ENCODE measurements at regions not wholly inside any gene's neighbourhood (a gene's known extent, or its start where the extent isn't known, plus 50 kb on each side); places are given as distances from the start of the nearest gene placed in this dataset.

DNA sequence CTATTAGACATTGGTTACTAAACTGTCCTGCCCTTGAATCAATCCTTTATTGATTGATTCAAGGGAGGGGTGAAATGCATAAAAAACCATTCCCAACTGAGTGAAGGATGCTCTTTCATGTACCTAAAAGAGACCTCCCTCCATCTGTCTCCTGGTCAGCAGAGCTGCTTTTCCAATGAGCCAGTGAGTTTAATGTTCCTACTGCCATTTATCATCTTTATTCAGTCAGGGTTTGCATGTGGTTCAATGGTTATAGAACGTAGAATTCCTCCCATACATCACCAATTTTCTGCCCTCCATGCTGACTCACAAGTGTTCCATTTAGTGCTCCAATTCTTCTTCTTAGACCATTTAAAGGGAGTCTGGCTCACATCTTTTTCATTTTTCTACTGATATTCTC, 199.1 kb upstream of the PCSK5 start:
- no peak for DNase-seq

DNA sequence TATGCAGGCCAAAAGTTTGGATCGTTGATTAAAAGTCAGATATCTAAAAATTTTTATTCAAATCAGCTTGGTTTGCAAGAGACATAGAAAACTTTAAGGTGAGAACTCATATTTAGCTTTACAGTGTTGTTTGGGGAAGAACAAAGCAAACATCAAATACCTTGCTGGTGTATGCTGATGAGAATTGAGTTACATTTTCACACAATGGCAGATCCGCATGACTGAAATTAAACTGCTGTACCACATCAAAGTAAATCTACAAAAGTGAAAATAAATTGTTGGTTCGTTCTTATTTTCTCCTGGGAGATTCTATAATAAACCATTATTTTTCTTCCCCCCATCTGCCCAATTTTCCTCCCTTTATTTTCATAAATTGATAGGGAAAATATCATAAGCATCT, 198.2 kb upstream of the PCSK5 start:
- DNase-seq: no peak

DNA sequence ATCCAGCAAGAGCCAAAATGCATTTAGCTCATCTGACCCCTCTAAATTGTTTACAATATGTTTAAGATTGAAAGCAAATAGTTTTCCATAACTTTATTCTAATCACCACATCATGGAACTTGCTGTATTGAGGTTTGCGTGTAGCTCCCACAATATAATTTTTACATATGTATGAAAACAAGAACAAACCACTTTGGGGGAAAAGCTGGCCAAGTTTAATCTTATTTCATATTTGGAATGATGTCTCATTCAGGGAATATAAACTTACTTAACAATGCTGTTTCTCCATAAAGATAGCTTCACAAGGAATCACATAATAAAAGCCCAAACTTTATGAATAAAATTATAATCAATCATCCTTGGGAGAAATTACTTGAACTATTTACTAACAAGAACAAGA, 194.6 kb upstream of the PCSK5 start:
- no peak for DNase-seq

DNA sequence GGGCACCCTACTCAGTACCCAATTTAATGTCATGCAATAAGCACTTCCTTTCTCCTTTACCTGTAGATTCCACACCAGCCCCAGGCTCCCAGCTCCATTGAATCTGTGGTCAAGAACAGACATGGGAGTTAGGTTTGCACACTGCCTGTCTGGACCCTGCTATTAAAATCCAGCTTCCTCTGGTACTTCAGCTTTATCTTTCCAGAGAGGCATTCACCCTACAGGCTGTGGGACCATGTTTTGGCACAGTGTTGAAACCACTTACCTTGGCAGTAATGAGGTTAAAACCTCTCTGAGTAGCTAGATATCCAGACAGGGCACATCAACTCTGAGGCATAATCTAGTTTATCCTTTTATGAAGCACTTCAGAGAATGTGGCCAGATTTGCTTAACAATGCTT, 191.5 kb upstream of the PCSK5 start:
- no peak for DNase-seq

DNA sequence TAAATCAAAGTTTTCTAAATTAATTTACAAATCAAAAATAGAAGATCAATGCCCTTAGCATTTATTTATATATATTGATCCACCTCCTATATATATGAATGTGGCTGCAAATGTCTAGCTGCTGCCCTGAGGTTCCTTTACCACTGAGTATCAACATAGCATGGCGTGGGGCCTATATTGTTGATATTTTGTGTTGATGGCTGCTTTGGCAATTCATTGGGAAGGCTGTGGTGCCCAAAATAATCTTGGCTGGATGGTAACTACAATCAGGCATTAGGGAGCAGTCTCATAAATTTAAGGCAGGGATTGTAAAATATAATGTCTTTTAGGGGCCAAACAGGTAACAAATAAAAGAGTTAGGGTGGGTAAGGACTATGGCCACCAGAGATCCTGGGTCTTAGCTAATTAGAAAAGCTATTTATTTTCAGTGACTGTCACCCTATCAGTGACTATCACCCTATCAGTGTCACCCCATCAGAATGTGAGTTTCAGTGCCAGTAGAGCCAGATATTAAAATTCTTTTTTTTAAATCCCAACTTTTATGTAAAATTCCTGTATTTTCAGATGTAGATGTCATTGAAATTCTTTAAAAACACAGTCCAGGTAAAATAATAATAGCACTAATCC, 190.7 kb upstream of the PCSK5 start:
- no peak for DNase-seq

DNA sequence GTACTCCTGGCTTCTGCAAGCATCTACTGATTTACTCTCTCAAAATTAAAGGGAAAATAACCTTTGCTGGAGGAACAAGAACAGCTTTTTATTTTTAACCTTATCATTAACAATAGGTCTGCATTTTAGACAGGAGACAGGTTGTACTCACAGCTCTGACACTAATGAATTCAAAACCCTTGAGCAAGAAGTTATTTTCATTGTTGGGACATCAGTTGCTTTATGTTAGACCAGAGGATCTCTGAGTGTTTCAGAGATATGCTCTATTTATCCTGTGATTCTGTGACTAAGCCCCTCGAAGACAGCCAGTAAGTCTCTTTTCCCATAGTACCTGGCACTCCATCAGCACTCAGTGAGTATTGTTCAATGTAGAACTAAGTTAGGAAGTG, 190.2 kb upstream of the PCSK5 start:
- no peak for DNase-seq

DNA sequence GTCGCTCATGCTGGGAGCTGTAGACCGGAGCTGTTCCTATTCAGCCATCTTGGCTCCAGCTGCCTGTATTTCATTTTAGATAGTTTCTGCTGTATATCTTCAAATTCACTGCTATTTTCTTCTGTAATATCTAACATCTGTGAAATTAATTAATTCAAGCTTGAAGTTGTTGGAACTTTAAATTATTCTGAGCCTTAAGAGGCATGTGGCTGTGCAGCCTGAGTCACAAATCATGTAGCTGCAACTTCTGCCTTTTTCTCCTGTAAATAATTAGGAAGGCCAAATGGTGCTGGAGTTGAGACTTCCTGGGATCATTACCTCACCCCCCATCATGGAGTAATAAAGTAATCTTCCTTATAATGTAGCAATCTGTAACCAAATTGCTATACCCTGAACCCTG, 183.3 kb upstream of the PCSK5 start:
- DNase-seq: no peak

DNA sequence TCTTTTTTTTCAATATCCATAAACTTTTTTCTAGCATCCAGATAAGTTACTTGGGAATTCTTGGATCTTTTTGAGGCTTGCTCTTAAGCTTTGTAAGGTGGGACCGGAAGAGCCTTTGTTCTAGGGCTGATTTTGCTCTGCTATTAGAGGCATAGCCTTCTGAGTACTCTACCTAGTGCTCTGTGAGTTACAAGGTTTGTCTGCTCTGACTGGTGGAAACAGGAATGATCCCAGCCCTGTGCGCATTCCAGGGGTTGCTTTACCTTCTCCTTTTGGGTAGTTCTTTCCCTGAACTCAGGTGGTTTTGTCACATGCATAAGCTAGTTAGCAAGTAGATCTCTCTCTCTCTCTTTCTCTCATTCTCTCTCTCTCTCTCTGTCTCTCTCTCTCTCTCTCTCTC, 180.8 kb upstream of the PCSK5 start:
- DNase-seq: no peak

DNA sequence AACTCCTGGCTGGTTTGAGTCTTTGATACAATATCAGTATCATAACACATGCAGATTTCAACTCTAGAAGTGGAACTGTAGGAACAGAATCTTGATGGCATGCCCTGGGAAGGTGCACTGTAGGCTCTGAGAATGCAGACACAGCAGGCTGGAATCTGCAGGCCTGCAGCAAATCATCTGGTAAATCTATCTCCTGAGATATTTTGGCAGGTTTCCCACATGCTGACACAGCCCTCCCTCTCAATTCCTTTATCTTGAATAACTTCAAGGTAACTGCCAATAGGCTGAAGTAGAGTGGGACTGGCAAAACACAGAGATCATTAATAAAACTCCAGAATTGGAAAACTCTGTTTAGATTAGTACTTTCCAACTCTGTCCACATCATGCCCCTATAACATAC, 177.8 kb upstream of the PCSK5 start:
- DNase-seq: no peak

DNA sequence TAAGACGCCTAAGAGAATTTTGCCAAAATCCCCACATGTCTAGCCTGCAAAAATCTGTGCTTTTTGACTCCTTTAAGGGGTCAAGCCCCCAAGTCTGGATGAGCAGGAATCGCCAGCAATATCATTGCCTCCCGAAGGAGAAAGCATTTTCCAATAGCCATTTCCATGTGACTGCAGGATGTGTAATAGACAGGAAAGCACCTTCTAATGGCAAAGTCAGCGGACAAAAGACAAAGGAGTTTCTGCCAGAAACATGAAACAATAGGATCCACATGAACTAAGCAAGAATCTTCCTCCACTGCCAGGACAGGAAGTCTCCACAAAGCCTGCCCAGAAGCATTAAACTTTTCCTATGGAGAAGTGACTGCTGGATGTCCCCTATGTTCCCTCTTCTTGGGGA, 177.1 kb upstream of the PCSK5 start:
- DNase-seq: no peak

DNA sequence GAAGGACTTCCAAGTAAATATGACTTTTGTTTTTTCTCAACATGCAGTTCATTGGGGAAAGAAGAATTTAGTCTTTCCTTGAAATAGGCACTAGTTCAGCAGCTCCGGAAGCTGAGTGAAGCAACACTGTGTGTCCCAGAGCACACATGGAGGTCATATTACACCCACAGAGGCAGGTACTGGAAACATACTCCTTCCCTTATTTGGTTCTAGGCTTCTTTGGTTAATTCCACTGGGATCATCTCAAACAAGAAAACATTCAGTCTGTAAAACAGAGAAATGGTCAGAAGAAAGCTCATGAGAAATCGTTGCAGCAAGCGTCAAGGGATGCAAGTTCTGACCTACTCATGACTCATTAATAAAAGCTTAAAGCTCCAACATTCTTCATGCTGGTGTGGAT, 175.1 kb upstream of the PCSK5 start:
- DNase-seq: no peak

DNA sequence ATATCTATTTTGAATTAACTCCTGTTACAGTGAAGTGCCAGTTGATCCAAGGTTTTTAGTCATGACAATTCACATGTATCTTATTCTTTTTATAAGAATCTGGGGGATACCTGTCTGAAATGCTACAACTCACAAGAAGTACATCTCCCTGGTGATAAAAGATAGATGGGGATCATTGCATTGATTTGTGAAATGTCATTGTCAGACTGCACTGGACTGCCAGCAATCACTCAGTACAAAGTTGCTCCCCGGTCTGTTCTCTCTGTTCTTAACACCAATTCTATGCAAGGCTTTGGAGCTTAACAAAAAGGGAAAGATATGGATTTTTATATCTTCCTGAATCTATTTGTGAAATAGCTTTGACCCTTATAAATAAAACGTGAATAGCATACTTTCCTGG, 171.8 kb upstream of the PCSK5 start:
- no peak for DNase-seq

DNA sequence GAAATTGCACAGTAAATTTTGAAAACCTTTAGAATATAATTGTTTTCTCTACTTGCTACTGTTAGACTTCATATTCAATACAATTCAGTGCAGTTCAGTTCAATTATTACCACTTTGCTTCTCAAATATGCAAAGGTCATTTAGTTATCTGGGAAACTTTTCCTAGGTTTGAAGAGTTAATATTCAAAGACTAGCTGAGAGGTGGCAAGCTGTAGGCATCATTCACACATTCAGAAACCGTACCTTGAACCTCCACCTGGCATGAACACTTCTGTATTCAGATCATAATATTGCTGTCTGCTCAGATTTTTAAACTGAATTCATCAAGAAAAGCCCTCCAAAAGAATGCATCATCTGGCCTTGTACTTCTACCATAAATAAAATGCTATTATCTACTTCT, 162.1 kb upstream of the PCSK5 start:
- DNase-seq: no peak

DNA sequence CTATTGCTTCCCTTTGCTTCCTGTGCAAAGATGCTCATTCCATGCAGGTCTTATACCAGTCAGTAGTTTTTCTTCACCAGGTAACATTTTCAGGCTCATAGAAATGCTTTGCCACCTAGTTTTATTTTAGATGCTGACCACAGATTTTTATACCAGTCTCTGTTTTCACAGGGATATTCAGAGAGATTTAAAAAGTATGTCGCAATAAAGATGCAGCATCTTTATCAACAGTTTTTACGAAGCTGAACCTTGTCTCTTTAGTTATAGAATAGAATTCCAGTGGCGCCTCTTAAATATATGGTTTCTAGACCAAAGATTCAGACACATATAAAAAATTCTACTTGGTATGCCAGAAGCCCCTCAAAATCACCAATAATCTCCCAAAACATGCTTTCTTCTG, 155.7 kb upstream of the PCSK5 start:
- no peak for DNase-seq

DNA sequence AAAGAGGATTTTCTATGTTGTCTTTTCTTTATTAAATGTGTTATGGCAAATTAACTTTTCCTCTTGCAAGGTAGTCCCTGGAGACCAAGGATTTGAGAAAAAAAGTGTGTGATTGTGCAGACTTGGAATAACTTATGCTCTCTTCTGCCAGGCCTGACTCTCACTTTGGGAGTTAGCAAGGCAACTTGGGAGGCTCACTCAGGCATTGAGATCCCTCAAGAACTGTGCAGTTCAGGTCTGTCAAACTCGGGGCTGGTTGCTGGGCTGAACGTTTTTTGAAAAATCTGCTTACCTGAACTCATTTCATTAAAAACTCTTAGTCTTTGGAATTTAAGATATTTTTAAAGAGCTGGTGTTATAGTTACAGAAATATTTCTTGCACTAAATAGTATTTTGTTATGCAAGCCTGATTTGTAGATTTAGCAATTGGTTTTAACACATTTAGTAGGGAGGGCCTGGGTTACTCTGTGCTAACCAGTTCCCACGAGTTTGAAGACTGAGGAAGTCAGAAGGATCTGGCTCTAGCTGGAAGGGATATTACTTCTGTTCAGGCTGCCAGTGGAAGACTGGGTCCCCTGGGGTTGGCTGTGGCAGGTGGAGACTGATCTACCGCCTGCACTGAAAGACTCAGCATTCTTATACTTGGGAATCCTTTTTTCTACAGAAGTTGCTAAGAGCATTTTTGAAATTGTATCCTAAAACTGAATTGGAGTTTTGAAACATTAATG, 150.4 kb upstream of the PCSK5 start:
- no peak for DNase-seq

DNA sequence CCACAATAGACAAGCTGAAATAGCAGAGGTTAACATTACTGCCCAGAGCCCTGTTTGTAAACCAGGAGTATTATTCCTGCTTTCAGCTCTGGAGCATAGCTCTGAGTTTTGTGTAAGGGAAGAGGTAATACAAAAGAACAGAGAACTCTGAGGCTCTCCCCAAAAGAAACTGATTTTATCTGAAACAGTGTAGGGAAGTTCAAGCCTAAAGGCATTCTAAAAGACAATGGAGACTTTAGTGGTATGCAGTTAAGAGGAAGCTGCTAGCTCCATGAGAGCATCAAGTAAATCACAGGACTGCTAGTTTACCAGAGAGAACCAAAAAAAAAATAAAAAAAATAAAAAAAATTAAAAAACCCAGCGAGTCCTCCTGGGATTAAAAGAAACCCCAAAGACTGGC, 146.6 kb upstream of the PCSK5 start:
- no peak for DNase-seq

DNA sequence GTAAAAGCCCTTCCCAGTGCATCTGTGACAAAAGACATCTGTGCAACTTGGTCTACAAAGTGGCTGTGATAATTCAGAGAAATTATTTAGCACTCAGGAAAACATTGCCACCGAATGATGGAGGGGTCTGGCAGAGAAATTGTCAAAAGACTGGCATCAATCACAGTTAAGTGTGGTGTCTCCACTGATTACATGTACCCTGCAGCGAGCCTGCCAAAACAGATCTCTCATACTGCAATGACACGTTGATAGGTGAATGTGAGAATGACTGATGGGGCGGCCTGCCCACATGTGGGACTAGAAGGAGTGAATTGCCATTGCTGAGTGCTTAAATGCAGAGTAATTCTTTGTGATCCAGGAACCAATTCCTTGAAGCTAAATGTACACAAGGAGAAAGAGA, 136.4 kb upstream of the PCSK5 start:
- no peak for DNase-seq

DNA sequence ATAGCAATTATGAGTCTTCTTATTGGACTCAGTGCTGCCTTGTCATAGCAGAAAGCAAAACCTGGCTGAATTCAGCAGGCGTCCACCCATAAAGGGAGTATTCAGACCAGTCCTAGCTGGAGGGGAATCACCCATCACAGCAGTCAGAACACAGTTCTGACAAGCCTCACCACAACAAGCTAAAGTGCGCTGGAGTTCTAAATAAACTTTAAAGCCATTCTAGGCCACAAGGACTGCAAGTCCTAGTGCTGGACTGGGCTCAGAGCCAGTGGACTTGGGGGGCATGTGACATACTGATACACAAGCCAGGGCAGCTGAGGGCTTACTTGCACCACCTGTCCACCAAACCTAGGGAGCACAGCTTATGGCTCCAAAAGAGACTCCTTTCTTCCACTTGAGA, 115.3 kb upstream of the PCSK5 start:
- DNase-seq: no peak

DNA sequence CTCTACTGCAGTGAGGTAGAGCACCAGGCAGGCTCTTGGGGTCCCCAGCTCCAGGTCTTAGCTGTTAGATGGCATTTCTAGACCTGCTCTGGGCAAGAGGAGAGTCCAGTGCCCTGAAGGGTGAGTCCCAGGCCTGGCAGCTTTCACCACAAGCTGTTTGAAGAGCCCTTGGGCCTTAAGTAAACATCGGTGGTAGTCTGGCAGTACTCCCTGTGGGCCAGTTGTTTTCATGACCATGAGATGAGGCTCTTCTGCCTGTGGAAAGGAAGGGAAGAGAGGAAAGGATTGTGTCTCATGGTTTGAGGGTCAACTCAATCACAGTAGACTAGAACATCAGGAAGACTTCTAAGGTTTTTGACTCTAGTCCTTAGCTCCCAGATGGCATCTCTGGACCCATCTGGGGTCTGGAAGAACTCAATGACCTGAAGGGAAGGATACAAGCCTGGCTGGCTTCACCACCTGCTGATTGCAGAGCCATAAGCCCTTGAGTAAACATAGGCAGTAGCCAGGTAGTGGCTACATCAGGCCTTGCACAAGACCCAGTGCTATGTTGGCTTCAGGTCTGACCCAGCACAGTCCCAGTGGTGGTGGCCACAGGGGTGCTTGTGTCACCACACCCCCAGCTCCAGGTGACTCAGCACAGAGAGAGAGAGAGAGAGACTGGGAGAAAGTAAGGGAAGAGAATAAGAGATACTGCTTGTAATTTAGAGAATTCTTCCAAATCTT, 114.3 kb upstream of the PCSK5 start:
- DNase-seq: no peak

DNA sequence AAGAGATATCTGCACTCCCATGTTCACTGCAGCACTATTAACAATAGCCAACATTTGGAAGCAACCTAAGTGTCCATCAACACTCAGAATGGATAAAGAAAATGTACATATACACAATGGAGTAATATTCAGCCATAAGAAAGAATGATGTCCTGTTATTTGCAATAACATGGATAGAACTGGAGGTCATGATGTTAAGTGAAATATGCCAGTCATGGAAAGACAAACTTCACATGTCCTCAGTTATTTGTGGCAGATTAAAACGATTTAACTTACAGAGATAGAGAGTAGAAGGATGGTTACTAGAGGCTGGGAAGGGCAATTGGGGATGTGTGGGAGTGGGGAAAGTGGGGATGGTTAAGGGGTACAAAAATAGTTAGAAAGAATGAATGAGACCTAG, 110.3 kb upstream of the PCSK5 start:
- DNase-seq: no peak

DNA sequence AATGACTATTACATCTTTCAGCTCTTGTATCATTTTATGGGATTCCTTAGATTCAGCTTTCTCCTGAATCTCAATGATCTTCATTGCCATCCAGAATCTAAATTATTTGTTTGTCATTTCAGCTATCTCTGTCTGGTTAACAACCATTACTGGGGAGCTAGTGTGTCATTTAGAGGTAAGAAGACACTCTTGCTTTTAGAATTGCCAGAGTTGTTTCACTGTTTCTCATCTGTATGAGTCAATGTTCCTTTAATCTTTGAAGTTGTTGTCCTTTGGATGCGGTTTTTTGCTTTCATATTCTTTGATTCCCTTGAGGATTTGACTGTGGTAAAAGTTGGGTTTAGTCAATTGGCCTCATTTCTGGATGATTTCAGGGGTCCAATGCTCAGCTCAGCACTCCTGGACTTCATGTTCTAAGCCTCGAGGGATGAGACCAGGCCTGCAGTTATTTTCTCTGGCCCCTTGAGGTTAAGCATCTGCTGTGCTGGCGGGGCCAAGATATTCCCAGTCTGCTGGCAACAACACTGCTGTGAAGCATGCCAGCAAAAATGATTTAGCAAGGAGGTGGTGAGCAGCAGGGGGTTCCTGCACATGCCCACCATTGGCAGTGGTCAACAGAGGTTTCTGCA, 102.4 kb upstream of the PCSK5 start:
- no peak for DNase-seq

DNA sequence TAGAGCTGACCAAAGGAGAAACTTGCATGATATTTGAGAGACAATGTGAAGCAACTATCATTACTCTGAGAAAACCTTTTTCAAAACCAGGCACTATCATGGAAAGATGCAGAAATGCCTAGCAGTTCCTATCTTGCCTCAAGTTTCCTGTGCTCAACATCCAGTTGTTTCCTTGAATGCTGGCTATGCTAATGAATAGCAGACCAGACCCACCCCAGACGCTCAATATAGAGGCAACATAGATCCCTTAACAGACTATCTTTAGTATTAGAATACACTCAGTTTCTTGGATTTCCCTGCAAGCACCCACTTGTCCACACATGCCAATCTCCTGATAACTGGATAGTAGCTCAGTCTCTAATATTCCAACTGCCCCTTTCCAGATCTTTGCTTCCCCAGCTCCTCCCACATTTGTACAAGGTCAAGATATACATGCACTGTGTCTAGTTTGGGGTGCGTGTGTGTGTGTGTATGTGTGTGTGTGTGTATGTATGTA, 93.3 kb upstream of the PCSK5 start:
- DNase-seq: no peak

DNA sequence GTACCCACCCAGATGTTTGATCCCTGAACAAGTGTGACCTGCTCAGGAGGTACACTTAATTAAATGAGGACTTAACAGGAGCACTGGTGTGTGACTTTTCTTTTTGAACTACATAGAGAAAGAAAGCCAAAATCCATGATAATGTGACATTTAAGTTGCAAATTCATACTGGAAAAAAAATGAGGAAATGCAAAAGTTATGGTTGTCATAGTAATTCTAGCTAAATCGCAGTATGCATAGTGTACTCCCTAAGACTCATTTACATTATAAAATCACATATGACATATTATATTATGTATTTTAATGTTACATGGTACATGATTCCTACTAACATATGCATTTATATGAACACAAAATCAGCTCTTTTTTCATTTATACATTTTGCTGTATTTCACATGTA, 92.0 kb upstream of the PCSK5 start:
- no peak for DNase-seq

DNA sequence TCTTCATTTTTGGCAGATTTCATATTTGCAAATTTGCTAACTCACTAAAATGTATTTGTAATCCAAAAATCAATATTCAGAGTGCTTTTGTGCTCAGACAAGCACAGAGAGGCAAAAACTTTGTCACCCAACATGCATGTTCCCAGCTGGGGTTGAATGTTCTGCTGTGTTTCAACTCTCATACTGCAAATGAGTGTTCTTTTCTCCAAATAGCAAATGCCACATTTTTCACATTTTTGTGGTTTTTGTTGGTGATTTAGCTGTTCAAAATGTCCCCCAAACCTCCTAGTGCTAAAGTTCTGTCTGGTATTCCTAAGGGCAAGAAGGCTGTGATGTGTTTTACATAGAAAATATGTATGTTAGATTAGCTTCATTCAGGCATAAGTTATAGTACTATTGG, 87.3 kb upstream of the PCSK5 start:
- DNase-seq: no peak

Measured in stimulated activated CD4-positive, alpha-beta T cell treated with anti-CD3 and anti-CD28 coated beads, Interleukin-4, amount 100 ng/mL, for 1 hour (primary cell).